Activated CD8-positive, alpha-beta T cell treated with anti-CD3 and anti-CD28 coated beads, Interleukin-2, amount 10 ng/mL, durations not matched to agents 7 days and 5 days (primary cell): ENCODE measurements at regions not wholly inside any gene's neighbourhood (a gene's known extent, or its start where the extent isn't known, plus 50 kb on each side); places are given as distances from the start of the nearest gene placed in this dataset.

ENCODE experiments used
- ATAC-seq: fragments of 150-1000 bp; cut with Tn5 transposase; one replicate; pipeline ENCODE4 v1.10.0; 2021; ENCODE audit warnings: moderate library complexity
- CTCF ChIA-PET: fragments of 350-600 bp; sonication (Branson Sonifier 250); formaldehyde crosslinking; loops from one replicate; lab custom pipeline; 2021; ENCODE audit warnings: antibody characterized with exemption; lab: Charles Lee
- POLR2A ChIA-PET: fragments of 350-600 bp; sonication (Branson Sonifier 250); formaldehyde crosslinking; loops from one replicate; lab custom pipeline; 2021; ENCODE audit warnings: antibody characterized with exemption; lab: Charles Lee
- DNase-seq: peaks from one replicate; pipeline ENCODE4 v3.0.0-alpha.2; 2020
- H3K27ac Mint-ChIP-seq: one replicate; pipeline ENCODE4 v1.8.0; 2021; ENCODE audit warnings: mild to moderate bottlenecking, mixed read lengths
- H3K27me3 Mint-ChIP-seq: one replicate; pipeline ENCODE4 v1.8.0; 2021; ENCODE audit warnings: low read depth, mixed read lengths
- H3K36me3 Mint-ChIP-seq: one replicate; pipeline ENCODE4 v1.8.0; 2021; ENCODE audit warnings: low read depth, mixed read lengths
- H3K4me1 Mint-ChIP-seq: one replicate; pipeline ENCODE4 v1.8.0; 2021; ENCODE audit warnings: low read depth, mixed read lengths
- H3K4me3 Mint-ChIP-seq: one replicate; pipeline ENCODE4 v1.8.0; 2021; ENCODE audit warnings: mild to moderate bottlenecking, mixed read lengths
- H3K9me3 Mint-ChIP-seq: one replicate; pipeline ENCODE4 v1.8.0; 2022; ENCODE audit warnings: mixed read lengths; ENCODE audit not compliant: insufficient read depth

DNA sequence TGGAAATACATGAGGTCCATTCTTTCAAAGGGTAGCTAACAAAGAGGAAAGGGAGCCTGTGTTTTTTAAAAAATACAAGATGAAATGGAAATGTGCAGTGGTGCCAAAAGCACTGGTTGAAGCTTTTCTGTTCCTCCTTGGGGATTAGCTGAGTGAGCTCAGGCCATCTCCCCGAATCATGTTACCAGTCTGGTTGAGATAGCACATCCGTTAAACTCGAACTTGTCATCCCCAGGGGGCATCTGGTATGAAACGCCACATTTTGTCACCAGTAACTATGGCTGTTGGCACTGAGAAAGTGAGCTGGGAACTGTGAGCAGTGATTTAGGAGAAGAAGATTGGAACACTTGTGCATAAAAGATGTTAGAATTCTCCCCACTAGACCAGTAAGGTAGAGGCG, 196.2 kb downstream of the SAMD5 start:
- no peaks in the 10 kb centered on the region for H3K27me3 Mint-ChIP-seq
- H3K36me3 Mint-ChIP-seq = no peaks in the 10 kb centered on the region
- no peak overlapping the region for H3K4me3 Mint-ChIP-seq
- H3K4me1 Mint-ChIP-seq = no peaks in the 10 kb centered on the region
- DNase-seq (no peak), ATAC-seq (no peak)
- H3K27ac Mint-ChIP-seq = no peak overlapping the region
- CTCF ChIA-PET = no interaction called here
- POLR2A ChIA-PET = no interaction called here
- no peaks in the 10 kb centered on the region for H3K9me3 Mint-ChIP-seq

GRCh38 chr6:147707524-147707923, 199.0 kb downstream of the SAMD5 start:
- Mint-ChIP-seq H3K4me3 (no peak overlapping the region), H3K27ac (no peak overlapping the region)
- POLR2A ChIA-PET = no interaction called here

DNA sequence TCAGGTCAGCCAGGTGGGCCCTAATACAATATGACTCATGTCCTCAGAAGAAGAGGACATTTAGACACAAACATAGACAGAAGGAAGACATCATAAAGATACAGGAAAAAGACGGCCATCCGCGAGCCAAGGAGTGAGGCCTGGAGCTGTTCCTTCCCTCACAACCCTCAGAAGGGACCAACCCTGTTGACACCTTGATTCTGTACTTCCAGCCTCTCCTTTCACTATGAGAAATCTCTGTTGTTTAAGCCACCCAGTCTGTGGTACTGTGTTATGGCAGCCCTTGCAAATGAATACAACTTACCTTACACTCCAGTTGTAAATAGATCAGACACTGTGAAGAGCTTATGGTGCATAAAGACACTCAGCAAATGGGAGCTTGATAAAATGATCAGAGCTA, 199.7 kb downstream of the SAMD5 start:
- Mint-ChIP-seq H3K4me3 (no peak overlapping the region), H3K36me3 (no peaks in the 10 kb centered on the region), H3K27ac (no peak overlapping the region), H3K27me3 (no peaks in the 10 kb centered on the region), H3K4me1 (no peaks in the 10 kb centered on the region), H3K9me3 (no peaks in the 10 kb centered on the region)
- CTCF ChIA-PET = no interaction called here
- DNase-seq (no peak), ATAC-seq (no peak)
- POLR2A ChIA-PET = no interaction called here

More at GRCh38 chr6:147707524-147707923, 199.0 kb downstream of the SAMD5 start:
- DNase-seq = no peak
- H3K27me3 Mint-ChIP-seq = no peaks in the 10 kb centered on the region
- H3K9me3 Mint-ChIP-seq = no peaks in the 10 kb centered on the region
- H3K4me1 Mint-ChIP-seq = no peaks in the 10 kb centered on the region
- CTCF ChIA-PET = no interaction called here
- no peak for ATAC-seq
- H3K36me3 Mint-ChIP-seq = no peaks in the 10 kb centered on the region

GRCh38 chr6:147709396-147710272, 201.1 kb downstream of the SAMD5 start:
- no peaks in the 10 kb centered on the region for H3K36me3 Mint-ChIP-seq
- ChIA-PET CTCF (no interaction called here), POLR2A (no interaction called here)
- H3K4me3 Mint-ChIP-seq = no peak overlapping the region
- DNase-seq (no peak), ATAC-seq (no peak)
- H3K27ac Mint-ChIP-seq = no peak overlapping the region
- no peaks in the 10 kb centered on the region for H3K27me3 Mint-ChIP-seq
- H3K4me1 Mint-ChIP-seq = no peaks in the 10 kb centered on the region
- no peaks in the 10 kb centered on the region for H3K9me3 Mint-ChIP-seq

DNA sequence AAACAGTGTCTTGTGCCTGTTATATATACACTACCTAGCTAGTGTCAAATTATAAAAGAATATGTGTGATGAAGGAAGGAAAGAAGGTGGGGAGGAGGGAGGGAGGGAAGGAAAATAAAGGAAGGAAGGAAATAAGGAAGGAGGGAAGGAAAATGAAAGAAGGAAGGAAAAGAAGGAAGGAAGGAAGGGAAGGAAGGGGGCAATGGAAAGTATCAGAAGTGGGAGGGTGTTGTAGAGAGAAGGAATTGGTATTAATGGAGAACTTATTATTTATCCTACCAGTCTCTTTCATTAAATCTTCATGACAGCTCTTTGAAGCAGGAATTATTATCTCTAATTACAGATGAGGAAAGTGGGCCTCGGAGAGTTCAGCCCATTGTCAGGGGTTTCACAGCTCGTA, 202.4 kb downstream of the SAMD5 start:
- ChIA-PET POLR2A (no interaction called here), CTCF (no interaction called here)
- ATAC-seq = no peak
- H3K4me1 Mint-ChIP-seq = no peaks in the 10 kb centered on the region
- no peaks in the 10 kb centered on the region for H3K36me3 Mint-ChIP-seq
- H3K27me3 Mint-ChIP-seq = no peaks in the 10 kb centered on the region
- no peak for DNase-seq
- no peak overlapping the region for H3K4me3 Mint-ChIP-seq
- no peaks in the 10 kb centered on the region for H3K9me3 Mint-ChIP-seq
- H3K27ac Mint-ChIP-seq = no peak overlapping the region

- Mint-ChIP-seq H3K27ac (no peak overlapping the region), H3K27me3 (no peaks in the 10 kb centered on the region)
Observed at GRCh38 chr6:147711476-147711875, 203.0 kb downstream of the SAMD5 start.

DNA sequence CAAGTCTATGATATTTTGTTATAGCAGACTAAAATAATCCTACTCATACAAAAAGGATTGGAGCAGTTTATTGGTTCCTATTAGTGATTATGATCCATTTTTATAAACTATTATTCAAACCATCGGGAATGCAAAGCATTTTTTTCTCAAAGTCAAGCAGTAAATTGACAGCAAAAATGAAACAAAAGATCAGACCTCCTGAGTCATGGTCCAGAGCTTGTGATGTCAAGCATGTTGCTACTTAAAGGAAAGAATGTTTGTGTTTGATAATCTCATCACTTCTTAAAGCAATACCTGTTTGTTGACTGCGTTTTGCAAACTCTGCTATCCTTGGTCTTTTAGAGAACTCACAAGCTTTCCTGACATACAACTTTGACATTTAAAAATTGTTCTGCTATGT, 204.4 kb downstream of the SAMD5 start:
- H3K9me3 Mint-ChIP-seq = no peaks in the 10 kb centered on the region
- no peaks in the 10 kb centered on the region for H3K27me3 Mint-ChIP-seq
- no peak overlapping the region for H3K27ac Mint-ChIP-seq
- ATAC-seq (no peak), DNase-seq (no peak)
- POLR2A ChIA-PET = no interaction called here
- H3K36me3 Mint-ChIP-seq = no peaks in the 10 kb centered on the region
- no peaks in the 10 kb centered on the region for H3K4me1 Mint-ChIP-seq
- CTCF ChIA-PET = no interaction called here
- no peak overlapping the region for H3K4me3 Mint-ChIP-seq

More at GRCh38 chr6:147711476-147711875, 203.0 kb downstream of the SAMD5 start:
- ChIA-PET POLR2A (no interaction called here), CTCF (no interaction called here)
- DNase-seq (no peak), ATAC-seq (no peak)
- no peaks in the 10 kb centered on the region for H3K4me1 Mint-ChIP-seq
- no peaks in the 10 kb centered on the region for H3K36me3 Mint-ChIP-seq
- no peaks in the 10 kb centered on the region for H3K9me3 Mint-ChIP-seq
- H3K4me3 Mint-ChIP-seq = no peak overlapping the region

DNA sequence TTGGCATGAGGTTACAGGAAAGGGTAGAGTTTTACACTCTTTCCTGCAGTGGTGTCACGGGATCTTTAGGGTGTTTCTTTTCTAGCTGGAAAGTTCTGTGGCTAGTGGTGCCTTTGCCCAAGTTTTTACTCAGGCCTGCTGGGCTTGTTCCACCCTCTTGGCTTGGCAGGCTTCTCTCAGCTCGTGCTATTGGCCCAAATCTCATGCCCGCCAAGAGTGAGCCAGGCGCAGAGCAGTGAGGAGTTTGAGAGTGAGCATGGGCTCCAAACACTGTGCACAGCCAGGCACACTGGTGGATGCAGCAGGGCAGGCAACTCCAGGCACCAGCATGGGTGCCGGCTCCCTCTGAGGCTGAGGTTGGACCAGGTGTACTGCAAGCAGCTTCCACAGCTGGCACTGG, 206.5 kb downstream of the SAMD5 start:
- no peaks in the 10 kb centered on the region for H3K27me3 Mint-ChIP-seq
- no peak overlapping the region for H3K27ac Mint-ChIP-seq
- ChIA-PET POLR2A (no interaction called here), CTCF (no interaction called here)
- H3K4me1 Mint-ChIP-seq = no peaks in the 10 kb centered on the region
- no peaks in the 10 kb centered on the region for H3K9me3 Mint-ChIP-seq
- H3K4me3 Mint-ChIP-seq = no peak overlapping the region
- DNase-seq (no peak), ATAC-seq (no peak)
- H3K36me3 Mint-ChIP-seq = no peaks in the 10 kb centered on the region

DNA sequence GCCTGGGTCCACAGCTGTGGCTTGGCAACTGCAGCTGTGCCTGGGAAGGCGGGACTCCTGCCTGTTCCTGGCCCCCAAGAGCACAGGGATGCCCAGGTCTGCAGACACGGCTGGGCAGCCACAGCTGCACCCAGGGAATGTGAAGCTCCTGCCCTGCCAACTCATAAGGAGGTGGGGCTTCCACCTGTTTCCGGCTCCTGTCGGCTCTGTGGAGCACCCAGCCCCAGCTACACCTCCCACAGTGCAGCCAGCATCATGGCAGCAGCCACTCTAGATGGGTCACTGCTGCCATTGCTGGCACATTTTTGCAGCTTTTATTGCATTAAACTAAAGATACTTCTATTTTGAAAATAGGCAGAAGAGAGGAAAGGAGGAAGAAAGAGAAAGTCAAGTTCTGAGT, 207.9 kb downstream of the SAMD5 start:
- no peaks in the 10 kb centered on the region for H3K4me1 Mint-ChIP-seq
- ATAC-seq = no peak
- POLR2A ChIA-PET = no interaction called here
- H3K27ac Mint-ChIP-seq = no peak overlapping the region
- H3K4me3 Mint-ChIP-seq = no peak overlapping the region
- CTCF ChIA-PET = no interaction called here
- H3K27me3 Mint-ChIP-seq = no peaks in the 10 kb centered on the region
- no peaks in the 10 kb centered on the region for H3K36me3 Mint-ChIP-seq
- DNase-seq = no peak
- no peaks in the 10 kb centered on the region for H3K9me3 Mint-ChIP-seq

- Mint-ChIP-seq H3K36me3 (no peaks in the 10 kb centered on the region), H3K4me3 (no peak overlapping the region), H3K27ac (no peak overlapping the region), H3K4me1 (no peaks in the 10 kb centered on the region), H3K27me3 (no peaks in the 10 kb centered on the region), H3K9me3 (no peaks in the 10 kb centered on the region)
- no peak for ATAC-seq
- ChIA-PET CTCF (no interaction called here), POLR2A (no interaction called here)
- DNase-seq = no peak
Observed at GRCh38 chr6:147717991-147718390, 209.5 kb downstream of the SAMD5 start.

DNA sequence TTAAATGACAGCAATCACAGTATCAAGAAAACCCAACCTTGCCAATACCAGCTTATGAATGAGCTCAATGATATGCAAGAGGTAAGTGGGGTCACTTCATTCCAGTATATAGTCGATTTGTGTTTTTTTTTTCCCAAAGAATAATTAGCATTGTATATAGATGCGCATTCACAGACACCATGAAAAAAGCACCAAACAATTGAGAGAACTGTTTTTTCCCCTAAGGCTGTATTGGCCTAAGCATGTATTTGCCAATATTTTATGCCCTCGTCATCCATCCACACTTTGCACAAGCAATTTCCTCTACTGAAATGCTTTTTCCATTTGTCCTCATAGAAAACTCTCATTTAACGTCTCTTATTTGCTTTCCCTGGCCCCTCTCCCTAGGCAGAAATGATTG, 213.7 kb downstream of the SAMD5 start:
- Mint-ChIP-seq H3K36me3 (no peaks in the 10 kb centered on the region), H3K4me1 (no peaks in the 10 kb centered on the region), H3K27me3 (no peaks in the 10 kb centered on the region), H3K9me3 (no peaks in the 10 kb centered on the region), H3K4me3 (no peak overlapping the region), H3K27ac (no peak overlapping the region)
- ChIA-PET POLR2A (no interaction called here), CTCF (no interaction called here)
- DNase-seq (no peak), ATAC-seq (no peak)

- Mint-ChIP-seq H3K36me3 (no peaks in the 10 kb centered on the region), H3K4me1 (no peaks in the 10 kb centered on the region), H3K27ac (no peak overlapping the region), H3K4me3 (no peak overlapping the region), H3K9me3 (no peaks in the 10 kb centered on the region), H3K27me3 (no peaks in the 10 kb centered on the region)
- ChIA-PET POLR2A (no interaction called here), CTCF (no interaction called here)
- ATAC-seq (no peak), DNase-seq (no peak)
Observed at GRCh38 chr6:147724454-147724853, 216.0 kb downstream of the SAMD5 start.

- no peaks in the 10 kb centered on the region for H3K9me3 Mint-ChIP-seq
- H3K27ac Mint-ChIP-seq = no peak overlapping the region
- H3K4me1 Mint-ChIP-seq = no peaks in the 10 kb centered on the region
- ChIA-PET CTCF (no interaction called here), POLR2A (no interaction called here)
- no peaks in the 10 kb centered on the region for H3K36me3 Mint-ChIP-seq
- no peaks in the 10 kb centered on the region for H3K27me3 Mint-ChIP-seq
- ATAC-seq (no peak), DNase-seq (no peak)
- no peak overlapping the region for H3K4me3 Mint-ChIP-seq
Observed at GRCh38 chr6:147726342-147726741, 217.9 kb downstream of the SAMD5 start.
